Stimulated activated CD4-positive, alpha-beta T cell treated with anti-CD3 and anti-CD28 coated beads, TNF-alpha, amount 100 ng/mL, for 48 hours (primary cell): ENCODE measurements at regions not wholly inside any gene's neighbourhood (a gene's known extent, or its start where the extent isn't known, plus 50 kb on each side); places are given as distances from the start of the nearest gene placed in this dataset.

Source experiments
- DNase-seq, 3 donors: peaks; one replicate each; pipeline ENCODE4 v3.0.0-alpha.2; 2020; ENCODE audit warnings: low read depth in 3 of 3

DNA sequence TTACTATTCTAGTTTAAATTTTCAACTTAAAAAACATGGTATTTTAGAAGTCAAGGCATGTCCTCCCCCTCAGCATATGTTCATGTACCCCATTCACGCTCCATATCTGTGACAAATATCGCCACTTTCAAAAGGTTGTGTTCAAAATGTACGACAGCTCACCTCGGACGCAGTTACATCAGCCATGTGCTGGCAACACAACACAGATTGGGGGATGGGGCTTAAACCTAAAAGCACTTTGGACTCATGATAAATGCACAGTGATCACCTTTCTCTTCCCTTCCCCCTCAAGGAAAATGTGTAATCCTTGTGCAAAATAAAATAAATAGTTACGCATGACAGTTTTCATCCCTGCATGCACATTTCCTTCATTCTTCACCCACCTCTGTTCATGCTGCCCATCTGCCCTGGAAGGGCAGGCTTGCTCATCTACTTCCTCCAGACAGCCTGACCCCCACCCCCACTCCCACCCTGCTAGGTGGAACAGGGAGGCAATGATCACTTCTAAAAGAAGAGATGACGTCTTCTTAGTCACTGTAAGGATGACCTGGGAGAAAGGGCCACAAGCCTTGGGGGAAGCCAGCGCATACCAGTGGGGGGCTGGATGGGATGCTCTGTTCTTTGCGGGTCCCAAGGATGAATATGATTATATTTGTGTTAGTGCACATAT lies 271.4 kb upstream of the SEMA6D start:
- no peak for DNase-seq

DNA sequence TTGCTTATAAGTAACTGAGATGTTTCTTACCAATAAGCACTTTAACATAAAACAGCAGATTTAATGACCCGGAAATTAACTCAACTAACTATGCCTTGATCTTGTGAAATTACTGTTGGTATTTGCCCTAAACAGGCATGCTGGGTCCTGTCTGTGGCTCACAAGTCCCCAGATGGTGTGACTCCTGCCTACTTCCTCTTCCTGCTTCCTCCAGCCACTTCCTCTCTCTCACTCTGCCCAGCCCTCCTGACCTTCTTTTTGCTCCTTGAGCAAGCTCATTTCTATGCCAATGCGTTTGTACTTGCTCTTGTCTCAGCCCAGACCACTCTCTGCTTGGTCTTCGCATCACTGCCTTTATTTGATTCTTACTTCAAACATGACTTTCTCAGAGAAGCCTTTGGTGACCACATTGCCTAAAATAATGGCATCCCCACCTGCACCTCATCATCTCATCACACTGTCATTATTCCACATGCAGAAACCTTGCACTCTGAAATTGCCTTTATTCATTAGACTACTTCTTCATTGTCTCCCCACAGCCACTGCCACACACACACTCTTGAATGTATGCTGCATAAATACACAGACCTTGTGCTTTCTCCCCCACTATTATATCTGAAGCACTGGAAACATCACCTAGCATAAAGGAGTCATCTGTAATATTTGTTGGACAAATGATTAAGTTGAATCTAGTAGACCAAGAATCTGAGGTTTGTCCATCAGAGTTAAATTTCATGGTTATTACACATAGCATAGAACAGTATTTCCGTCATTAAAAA lies 256.3 kb upstream of the SEMA6D start:
- no peak for DNase-seq

DNA sequence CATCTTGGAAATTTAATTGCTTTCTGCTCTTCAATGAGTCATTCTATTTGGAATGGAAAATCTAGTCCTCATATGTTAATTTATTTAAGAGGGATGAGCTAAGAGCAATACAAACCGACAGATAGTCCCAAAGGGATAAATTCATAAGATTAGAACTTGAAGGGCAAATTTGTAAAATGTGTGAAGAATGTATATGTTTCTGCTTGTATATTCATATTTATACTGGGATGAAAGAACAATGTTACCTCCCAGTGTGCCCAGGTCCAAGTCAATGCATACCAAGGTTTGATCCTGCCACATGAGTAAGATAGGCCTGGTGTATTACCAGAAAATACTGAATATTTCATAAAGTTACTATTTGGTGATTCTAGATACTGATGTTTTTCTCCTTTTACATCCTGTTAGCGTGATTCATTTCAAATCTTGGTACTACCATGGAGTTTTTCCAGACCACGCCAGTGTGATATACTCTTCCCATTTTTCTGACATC lies 255.6 kb upstream of the SEMA6D start:
- no peak for DNase-seq

DNA sequence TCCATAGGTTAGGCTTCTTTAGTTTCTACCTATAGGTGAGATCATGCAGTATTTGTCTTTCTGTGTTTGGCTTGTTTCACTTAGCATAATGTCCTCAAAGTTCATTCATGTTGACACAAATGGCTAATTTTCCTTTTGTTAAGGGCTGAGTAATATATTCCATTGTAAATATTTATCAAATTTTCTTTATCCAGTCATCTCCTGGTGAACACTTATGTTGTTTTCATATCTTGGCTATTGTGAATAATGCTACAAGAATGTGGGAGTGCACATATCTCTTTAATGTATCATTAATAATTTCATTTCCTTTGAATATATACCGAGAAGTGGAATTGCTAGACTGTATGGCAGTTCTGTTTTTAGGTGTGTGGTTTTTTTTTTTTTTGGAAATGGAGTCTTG lies 250.9 kb upstream of the SEMA6D start:
- DNase-seq, result no peak

DNA sequence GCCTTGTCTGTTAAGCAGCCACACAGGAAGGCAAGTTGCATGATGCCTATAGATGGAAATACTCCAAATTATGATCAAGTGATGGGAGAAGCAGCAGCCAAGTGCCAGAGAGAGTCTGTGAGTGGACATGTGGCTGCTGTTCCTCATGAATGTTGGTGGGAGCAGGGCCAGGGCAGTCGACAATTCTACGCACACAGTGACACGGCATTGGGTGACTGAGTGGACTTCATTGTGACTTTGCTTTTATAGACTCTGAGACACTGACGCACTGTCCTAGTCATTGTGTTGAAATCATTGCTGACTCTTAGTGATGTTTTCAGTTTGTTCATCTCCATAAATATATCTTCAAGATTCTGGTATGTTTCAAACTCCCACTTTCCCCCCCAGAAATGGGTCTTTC lies 246.3 kb upstream of the SEMA6D start:
- no peak for DNase-seq

DNA sequence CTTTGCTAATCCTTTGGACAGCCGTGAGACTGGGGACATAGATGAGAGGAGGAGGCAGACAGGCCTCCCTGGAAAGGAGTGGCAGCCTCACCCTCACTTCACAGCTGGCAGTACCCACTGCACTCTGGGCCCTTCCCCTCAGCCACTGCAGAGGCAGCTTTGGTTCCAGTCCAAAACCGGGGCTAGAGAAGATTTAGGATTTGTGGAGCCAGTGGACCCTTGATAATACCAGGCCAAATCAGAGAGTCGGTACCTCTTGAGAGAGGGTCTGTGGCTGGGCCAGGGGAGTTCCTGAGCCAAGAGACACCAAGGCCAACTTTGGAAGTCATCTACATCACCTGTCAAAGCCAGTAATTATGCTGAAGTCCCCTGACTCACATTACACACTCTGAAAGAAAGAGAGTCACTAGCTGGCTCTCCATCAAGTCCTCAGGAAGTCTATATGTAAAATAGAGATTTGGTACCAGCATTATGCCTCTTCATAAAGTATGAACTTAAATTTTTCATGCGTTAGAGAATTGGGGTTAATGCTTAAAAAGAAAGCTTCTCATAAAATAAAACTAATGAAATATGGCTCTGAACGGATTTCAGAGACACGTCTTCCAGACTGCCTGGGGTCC lies 244.1 kb upstream of the SEMA6D start:
- DNase-seq, result no peak

DNA sequence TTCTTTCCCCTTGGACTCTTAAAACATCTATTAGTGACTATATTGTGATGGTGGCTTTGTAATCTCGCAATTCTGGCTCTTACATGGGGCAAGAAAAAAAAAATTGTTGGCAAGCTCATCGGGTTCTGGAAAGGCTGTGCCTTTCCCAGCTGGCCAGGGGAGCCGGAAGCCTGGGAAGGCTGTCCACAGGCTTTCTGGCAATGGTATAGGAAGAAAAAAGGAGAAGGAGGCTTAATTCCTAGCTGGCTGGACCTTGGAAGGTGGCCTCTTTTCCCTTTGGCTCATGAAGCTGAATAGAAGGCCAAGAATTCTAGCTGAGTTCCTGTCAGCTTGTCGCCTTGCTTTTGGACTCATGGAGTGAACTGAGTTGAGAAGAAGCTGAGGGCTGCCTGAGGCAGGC lies 243.5 kb upstream of the SEMA6D start:
- DNase-seq, result no peak

DNA sequence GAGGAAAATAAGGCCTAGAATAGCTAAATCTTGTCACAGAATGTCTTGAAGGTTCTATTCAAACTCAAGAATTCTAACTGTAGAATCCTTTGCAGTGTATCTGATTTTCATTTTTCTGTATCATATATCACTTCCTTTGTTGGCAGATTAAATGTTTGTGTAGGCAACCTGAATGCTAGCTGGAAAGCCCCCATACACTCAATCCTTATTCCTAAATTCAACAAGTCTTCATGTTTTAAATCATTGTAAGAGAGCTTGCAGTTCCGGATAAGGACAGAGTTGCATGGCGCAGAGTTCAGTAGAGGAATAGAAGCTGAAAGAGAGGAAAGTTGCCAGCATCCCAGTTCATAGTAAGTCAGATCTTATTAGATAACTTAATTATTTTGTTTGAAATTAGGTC lies 242.0 kb upstream of the SEMA6D start:
- no peak for DNase-seq

DNA sequence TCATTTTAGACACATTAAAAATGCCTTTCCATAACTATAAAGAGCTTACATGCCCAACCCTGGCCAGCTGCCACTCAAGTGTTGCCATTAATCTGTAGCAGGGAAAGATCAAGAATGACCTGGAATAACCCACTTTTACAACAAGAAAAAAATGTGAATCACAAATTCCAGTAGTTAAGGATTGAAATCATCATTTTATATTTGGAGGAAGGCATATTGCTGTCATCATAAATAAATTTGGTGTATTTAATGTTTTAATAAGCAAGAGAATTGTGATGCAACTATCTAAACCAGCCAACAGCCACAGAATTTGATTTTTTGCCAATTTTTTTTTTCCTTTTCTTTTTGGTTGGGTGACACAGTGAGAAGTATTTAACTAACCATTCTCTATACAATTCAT lies 240.0 kb upstream of the SEMA6D start:
- DNase-seq, result no peak

DNA sequence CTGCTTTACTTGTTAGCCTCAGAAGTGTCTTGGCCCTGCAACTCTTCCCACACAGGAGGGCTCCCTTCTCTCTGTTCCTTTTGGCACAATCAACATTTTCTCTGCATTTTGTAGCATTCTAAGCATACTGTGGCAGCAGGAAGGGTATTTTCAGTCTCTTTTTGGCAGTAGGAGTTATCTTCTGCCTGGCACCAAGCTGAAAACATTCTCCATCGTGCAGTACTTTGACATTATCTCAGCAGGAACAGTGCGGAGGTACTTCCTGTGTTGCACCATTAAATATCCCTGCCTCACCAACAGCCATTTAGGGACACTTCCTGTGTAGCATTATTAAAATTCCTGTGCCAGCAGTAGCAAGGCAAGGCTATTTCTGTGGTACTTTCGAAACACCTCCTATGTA lies 233.2 kb upstream of the SEMA6D start:
- no peak for DNase-seq

DNA sequence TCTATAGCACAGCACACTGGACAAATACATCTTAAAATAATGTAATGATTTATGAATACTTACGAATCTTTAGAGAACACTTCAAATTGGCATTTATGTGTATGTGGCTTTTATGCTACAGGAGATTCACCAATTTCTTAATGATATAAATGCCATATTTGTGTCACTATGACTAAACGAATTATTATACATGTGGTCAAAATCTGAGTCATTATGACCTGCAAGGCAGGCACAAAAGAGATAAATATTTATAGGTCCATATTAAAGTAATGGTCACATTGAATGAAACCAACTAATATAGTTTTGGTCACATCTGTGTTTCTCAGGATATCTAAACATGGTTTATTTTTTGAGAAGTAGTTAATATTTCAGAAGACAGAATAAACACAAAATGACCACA lies 232.3 kb upstream of the SEMA6D start:
- no peak for DNase-seq

DNA sequence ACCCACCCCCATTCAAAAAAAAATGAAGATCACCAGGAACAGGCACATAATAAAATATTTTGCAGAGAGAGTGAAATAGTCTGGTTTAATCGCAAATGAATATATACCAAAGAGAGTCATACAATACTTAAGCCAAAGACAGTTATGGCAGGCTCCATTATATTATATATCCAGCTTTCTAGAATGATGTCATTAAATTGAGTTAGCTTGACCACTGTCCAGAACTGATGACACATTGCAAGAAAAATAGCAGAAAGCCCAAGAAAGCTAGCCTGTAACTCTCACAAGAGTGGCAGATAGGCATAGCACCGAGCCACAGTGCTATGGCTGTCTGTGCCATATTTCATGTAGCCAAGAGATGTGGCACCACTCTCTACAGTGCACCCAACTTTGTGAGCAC lies 231.9 kb upstream of the SEMA6D start:
- DNase-seq, result no peak

DNA sequence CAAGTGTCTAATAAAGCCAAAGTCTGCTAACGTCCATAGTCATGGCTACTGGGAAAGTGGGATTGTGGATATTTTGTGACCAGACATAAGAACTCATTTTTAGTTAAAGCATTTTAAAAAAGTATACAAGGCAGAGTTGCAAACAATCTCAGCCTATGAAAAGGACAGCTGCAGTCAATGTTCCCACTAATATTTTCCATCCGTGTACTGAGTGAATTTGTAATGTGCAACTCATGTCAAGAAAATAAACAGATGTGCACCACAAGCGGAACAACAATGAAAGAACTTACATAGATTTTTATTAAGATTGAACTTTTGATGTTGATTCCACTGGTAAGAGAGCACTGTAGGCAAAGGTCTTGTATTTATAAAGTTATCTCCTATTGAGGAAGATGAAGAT lies 231.3 kb upstream of the SEMA6D start:
- DNase-seq, result no peak

DNA sequence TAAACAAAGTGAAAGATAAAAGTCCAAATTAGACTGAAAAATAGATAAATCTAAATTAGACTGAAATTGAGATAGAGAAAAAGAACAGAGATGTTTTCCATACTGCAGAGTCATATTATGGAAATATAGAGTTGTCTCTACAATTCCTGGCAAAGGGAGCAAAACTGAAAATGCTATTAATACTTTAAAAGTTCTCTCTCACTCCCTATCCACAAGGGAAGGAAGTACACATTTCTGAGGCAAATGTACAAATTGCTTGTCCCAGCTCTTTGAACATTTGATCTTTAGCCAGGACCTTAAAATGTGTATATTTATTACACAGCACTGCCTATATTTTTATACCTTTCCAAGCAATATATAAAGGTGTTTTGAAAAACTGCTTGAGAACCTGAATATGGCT lies 225.1 kb upstream of the SEMA6D start:
- DNase-seq, result no peak

DNA sequence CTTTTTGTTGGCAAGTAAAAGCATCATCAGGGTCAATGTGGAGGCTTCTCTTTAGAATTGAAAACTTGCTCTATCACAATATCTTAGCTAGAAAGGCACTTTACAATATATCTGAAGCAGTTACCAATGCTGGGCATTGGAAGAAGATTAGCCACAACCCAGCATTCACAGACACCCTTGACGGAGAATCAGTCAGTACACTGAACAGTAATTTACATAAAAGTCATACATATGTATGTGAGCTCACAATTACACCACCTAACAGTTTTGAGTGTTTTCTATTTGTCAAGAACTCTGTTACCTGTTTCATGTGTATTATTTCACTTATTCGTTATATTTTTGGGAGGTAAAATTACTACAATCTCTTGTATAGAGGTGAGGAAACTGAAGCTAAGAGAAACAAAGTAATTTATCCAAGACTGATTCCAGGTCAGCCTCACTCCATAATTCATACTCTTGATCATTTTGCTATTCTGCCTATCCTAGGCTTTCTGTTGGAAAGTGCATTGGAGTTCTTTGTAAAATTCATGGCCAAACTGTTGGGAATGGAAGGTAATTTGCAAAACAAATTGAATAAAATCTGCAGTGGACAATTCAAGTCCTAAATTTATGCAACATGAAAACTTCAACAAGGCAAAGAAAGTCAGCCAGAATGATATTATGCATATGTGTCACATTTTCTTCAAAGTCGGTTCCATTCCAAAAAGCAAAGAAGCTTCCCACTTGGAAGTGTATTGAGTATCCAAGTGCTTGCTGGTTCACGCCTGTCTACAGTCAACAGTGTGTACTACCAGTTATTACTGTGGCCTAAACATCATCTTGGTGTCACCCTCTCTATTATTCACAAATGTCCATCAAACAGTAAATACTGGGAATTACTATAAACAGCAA lies 223.7 kb upstream of the SEMA6D start:
- DNase-seq, result no peak

DNA sequence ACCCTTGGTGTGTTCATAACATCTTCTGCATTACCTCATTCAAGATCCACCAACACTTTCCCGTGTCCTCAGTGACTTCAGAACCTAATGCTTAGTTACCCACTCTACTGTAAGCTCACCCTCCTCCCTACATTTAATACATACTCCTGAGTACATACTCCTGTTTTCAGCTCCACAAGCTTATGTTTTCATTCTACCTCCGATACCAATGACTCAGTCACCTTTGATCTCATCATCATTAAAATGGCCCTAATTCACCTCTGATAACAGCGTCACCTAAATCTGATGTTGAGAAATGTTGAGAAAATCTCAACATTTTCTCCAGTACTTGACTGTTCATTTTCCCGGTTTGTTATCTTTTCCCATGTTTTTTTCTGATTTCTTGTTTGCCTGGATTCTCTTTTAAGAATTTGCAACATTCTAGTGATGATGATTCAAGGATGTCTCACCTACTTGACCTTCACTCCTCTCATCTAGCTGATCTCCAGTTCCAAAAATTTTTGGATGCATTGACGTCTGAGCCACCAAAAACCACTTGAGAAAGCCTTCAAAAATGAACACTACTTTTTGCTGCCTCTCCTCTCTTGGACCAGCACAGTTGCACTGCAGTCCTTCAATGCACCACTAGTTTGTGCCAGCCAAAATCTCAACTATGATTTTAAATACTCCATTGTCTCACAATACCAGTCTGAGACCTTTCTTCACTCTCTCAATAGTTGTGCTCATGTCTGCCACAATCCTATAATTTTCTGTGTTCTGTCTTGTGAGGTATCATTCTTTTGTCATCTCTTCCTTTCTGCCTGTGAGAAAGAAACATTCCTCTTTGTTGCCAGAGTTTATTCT lies 220.7 kb upstream of the SEMA6D start:
- no peak for DNase-seq

DNA sequence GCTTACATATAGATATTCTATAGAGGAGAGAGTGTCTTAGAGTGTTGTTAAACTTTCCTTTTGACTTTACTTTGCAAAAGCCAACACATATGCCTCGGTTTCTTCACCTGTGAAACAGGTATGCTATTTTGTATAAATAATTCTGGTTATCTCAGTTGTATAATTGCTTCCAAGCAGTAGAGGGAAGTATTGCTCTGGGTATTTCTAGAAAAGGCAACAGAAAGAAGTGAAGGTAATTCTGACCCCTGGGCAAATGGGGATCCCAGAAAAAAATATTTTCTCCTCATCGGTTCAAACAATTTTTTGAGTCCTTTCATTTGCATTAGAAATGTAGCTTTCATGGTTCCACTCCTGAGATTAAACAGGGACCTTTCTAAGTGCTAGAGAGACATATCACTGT lies 216.5 kb upstream of the SEMA6D start:
- DNase-seq, result no peak

DNA sequence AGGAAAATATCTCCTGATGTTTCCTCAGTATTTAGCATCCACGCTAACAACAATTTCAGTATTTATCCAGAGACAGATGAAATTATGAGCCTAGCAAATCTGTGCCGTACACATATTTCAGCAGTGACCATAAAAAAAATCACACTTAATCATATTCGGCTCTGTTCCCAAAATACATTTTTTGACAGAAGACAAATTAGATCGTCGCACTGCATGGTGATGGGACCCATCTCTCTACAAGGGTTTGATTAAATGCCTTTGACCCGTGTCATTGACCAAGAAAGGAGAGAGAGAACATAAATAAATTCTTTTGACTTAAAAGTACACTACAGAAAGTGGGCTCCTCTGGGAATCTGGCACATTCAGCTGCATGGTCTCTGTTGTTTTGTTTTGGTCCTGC lies 215.3 kb upstream of the SEMA6D start:
- no peak for DNase-seq

DNA sequence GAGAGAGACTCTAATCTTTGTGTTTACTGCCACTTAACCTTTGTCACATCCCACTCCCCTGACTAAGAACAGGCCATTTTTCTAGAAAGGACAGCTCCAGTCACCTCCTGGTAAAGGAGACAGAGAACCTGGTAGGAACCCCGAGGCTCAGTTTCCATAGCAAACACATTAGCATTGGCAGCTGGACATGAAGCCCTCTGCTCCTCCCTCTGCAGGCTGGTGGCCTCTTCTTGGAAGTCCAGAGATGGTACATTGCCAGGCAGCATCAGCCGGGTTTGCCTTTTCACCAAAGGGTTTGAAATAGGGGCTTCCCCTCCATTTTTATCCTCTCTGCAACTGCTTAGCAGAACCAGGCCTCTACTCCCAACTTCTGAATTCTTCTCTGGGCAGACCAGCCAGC lies 213.4 kb upstream of the SEMA6D start:
- no peak for DNase-seq

DNA sequence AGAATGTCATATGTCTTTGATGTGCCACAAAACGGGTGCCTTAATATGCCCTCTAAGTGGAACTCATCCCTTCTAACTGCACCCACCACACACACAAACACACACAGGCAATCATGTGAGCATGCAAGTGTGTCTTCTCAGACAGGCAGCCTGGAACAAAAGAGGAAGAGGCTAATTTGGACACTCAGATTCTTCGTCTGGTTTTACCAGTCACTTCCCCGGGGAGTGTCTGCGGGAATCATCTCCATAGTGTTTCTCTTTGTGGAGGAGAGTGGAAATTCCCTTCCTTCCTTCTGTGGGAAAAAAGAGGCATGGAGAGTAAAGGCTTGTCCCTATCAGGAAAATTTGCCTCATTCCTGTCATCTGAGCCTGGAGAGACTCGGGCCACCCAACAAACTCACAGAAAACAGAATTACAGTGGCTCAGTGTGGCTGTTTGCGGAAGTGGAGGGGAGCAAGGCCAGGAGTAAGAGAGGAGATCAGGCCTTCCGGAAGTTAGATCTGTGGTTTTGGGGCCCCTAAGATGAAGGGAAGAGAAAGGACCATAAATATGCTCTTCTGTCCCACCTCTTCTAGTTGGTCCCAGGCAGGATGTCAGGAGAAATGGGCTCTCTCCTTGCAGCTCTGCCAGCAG lies 212.6 kb upstream of the SEMA6D start:
- DNase-seq, result no peak
